Stimulated activated CD8-positive, alpha-beta memory T cell treated with anti-CD3 and anti-CD28 coated beads, Interleukin-4, amount 100 ng/mL, for 1 hour (primary cell): ENCODE measurements at regions not wholly inside any gene's neighbourhood (a gene's known extent, or its start where the extent isn't known, plus 50 kb on each side); places are given as distances from the start of the nearest gene placed in this dataset.

Source experiments
- DNase-seq, 2 donors: peaks; one replicate each; pipeline ENCODE4 v3.0.0-alpha.2; 2020; ENCODE audit warnings: low read depth in 2 of 2, low spot score in 1 of 2

DNA sequence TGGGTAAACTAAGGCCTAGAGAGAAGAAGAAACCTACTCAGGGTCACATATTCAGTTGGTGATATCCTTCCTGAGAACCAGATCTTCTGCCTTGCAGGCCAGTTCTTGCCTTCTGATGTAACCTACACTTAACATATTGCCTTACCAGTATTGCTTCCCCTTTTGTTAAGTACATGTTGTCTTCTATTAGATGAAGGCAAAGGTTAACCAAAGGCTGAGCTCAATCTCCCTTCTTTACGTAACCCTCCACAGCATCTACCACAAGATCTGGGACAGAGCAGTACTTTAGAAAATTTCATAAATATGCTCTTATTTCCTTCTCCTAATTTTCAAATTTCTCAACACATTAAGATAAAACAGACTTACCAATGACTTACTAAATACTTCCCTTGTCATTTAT is 474.4 kb downstream of the SH2D1A start:
- DNase-seq = no peak

DNA sequence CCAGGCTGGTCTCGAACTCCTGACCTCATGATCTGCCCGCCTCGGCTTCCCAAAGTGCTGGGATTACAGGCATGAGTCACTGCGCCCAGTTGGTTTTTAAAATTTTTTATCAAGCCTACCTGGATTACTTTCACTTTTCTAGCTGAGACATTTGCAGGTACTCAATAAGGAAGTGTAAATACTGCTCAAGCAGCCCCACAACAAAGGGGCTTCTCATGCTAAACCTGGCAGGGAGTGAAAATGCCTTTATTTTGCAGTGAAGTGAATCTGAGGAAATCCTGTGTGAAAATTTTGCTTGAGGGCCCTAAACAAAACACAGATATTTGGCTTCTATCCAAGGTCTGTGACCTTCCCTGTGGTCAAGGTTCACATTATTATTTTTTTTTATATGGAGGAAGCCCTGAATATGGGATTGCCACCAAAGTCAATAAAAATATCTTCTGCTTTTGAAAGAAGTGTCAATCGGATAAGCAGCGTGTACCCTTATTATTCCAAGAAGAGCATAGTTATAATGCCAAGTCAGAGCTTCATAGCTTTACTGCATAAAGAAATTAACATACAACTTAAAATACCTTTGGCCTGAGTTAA is 481.0 kb downstream of the SH2D1A start:
- DNase-seq = no peak

DNA sequence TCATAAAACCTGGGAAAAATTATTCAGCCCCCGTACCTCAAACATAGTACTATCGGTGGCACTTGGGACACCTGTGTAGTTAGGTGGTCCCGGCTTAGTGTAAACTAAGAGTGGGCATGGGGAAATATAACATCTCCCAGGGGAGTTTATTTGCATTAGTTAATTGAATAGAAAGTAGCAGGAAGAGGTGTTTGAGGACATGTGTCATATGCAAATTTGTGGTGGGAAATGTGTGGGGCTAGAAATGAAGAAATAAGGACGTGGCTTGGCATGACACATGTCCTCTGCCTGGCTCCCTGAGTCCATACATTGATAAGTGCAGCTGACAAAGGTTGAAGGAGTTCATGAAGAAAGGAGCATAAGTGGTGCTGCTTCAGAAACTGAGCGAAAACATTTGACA is 483.6 kb downstream of the SH2D1A start:
- DNase-seq = no peak

DNA sequence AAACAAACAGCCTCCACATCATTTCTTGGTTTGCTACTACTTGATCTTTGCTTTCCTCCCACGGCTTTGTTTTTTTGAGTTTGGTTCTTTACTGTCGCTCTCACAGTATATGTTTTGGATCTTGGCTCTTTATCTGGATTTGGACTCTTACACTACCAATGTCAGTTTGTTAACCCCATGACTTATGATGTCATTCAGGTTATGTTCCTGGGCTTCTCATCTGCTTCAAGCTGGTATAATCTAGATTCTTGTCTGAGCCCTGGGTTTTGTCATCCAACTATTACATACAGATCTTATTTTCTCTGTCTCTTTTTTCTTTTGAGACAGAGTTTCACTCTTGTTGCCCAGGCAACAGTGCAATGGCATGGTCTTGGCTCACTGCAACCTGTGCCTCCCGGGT is 482.9 kb upstream of the TEX13C start:
- DNase-seq = no peak

DNA sequence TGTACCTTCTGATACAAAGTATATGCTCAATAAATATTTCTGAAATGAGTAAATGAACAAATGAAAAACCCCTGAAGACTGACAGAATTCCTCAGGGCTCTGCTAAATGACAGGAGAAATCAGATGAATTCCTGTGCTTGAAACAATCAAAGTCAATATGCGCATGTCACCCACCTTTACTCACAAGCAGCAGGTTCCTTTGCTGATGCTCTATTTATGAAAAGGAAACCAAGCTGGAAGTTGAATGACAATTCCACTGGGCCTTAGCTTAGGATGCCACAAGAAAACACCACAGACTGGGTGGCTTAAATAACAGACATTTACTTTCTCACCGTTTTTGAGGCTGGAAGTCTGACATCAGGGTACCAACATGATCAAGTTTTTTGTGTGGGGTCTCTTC is 477.5 kb upstream of the TEX13C start:
- DNase-seq = no peak

DNA sequence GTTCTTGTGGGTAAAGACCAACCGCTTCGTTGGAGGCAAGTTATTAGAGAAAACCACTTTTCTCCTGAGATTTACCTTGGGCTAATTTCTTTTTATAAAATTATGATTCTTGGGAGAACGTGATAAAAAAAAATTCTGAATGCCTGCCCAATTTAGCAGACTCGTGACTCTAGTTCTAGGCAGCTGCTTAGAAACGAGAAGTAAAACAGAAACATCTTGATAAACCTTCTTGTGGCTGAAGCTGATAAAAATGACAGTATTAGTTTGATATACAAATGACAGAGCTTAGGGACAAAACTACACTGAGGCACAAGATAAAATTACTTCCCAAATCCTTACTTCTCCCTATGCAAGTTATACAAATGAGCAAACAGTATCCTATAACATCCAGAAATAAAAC is 458.9 kb upstream of the TEX13C start:
- no peak for DNase-seq

DNA sequence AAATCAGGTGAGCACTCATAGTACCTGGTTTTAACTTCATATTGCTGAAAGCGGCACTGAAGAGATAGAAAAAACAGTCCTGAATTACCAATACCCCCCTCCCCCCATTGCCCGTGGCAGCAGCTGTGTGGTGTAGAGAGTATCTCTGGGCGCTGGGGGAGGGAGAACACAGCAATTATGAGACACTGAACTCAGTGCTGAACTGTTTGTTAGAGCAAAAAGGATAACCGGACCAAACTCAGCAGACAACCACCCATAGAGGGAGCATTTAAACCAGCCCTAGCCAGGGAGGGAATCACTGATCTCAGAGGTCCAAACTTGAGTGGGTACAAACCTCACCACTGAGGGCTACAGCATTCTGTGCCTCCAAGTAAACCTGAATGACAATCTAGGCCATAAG is 457.4 kb upstream of the TEX13C start:
- DNase-seq = no peak

DNA sequence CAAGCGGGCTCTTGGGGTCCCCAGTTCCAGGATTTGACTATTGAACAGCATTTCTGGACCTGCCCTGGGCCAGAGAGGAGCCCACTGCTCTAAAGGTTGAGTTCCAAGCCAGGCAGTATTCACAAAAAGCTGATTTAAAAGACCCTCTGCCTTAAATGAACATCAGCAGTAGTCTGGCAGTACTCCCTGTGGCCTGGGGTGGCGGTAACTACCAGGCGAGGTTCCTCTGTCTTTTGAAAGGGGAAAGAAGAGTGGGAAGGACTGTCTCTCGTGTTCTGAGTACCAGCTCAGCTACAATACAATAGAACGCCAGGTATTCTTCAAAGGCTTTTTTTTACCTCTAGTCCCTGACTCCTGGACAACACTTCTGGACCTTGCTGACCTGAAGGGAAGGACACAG is 456.4 kb upstream of the TEX13C start:
- no peak for DNase-seq

DNA sequence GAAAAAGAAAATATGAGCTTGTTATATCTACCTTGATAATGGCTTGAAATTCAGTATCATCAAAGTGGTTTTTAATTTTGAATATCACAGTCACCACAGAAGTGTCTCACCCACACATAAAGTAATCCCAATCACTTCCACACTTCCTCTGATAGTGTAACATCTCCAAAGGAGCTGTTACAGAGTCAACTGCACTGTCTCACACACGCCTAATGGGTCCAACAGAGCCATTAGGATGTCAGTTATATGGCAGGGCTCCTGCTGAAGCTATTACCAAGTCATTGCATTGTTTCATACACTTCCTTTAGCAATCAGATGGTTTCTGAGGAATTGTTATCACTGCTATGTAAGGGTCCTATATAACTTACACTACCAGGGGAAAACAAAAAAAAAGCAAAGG is 432.1 kb upstream of the TEX13C start:
- DNase-seq = no peak

DNA sequence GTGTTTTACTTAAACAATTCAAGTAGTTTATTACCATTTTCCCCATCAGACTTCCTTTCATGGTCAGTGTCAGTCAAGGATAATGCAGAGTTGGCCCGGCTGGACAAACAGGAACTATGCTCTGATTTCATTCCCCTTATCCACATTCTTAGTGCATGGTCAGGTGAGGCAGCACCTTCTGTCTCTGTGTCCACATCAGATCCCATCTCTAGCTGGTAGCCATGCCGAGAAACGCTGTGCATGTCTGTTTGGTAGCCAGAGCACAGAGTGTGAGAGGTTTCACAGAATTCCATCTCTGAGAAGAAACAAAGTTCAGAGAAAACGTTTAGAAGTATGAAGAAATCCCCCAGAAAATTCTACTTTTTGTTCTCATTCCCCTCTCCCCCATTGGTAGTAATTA is 423.7 kb upstream of the TEX13C start:
- DNase-seq = no peak

DNA sequence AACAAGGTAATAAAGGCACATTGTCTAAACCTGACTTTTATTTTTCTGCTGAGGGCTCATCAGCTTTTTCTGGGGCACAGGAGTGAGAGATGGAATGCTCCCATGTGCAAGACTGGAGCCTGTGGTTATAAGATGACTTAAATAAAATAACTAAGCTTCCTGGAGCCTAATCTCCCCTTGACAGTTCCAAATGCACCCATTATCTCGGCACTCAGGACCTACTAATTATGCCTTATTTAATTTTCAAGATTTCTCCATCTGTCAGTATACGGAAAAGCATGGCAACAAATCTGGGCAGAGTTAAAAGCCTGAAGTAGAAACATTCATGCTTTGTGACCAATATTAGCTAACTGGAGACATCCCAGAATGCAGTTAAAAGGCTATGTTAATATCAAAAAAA is 416.7 kb upstream of the TEX13C start:
- no peak for DNase-seq

DNA sequence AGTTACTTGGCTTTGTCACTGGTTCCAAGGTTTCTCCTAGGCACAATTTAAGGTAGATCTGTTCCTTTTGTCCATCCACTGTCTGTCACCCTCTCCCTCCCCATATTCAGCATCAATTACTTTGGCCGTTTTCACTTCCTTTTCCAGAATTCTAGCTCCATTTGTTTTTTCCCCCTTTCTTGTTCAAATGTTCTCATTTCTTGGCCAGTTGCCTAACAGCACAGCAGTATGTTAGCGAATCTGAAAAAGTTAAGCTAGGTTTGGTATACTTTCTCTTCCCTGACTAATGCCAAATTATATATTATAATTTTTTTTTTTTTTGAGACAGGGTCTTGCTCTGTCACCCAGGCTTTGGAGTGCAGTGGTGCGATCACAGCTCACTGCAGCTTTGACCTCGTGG is 409.1 kb upstream of the TEX13C start:
- DNase-seq = no peak

DNA sequence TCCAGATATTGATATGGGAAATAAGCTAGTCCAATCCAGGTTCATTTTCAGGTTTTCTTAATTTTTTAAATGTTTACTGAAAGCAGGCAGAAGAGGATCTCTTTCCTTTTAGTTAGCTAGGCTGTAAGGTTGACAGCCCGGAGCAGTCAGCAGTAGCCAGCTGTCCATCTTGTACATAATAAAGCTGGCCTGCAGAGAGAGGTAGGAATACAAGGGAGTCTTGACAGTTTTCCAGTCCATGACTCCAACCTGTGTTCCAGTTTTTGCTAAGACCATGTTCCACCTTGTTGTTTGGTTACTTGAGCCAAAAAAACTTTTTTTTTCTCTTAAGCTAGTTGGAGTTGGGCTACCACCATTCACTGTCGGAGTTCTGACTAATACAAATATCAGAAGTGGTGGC is 402.7 kb upstream of the TEX13C start:
- no peak for DNase-seq

DNA sequence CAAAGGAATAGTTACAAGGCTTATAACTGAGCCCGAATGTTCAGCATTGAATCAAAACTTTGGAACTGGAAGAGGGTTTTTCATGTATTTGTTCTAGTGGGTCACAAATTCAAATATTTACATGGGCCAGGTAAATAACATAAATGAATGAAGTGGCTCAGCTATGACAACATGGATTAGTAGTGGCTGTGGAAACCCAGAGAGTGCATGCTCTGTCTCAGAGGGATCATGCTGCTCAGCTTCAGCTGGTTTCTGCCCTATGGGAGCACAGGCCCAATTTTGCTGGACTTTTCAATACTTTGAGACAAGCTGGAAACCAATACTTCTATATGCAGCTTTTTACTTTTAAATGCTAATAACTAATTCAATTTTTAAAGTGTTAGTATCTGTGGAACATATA is 394.0 kb upstream of the TEX13C start:
- no peak for DNase-seq

DNA sequence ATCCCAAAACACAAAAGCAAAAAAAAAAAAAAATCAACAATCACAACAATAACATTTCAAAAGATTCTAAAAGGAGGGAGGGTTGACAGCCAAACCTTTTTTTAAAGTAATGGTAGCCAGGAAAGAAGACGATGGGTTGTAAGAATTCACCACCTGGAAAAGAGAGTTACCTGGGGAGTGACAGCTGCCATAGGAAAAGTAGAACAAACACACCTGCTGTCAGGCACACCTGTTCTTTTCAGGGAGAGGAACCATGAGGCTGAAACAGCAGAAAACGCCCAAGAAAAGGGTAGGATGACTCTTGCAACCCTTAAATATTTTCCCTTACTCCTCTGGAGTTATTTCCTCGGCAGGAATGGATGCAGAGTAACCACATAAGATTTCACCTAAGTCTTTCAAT is 388.4 kb upstream of the TEX13C start:
- no peak for DNase-seq

DNA sequence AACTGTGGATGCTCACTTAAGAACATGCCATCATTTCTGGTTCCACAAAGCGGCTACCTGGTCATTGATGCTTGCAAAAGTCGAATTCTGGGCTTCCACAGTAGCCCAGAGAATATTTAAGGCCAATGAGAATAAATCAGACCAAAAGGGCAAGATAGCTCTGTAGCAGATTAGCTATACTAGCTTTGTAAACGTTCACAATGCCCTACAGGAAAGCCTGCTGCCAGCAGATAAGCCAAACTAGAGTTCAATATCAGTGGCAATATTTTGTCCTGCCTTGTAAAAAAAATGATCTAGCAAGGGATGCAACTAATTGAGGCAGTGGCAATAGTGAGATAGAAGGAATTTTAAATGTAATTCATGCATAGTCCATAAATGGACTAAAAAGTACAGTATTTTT is 387.7 kb upstream of the TEX13C start:
- no peak for DNase-seq

DNA sequence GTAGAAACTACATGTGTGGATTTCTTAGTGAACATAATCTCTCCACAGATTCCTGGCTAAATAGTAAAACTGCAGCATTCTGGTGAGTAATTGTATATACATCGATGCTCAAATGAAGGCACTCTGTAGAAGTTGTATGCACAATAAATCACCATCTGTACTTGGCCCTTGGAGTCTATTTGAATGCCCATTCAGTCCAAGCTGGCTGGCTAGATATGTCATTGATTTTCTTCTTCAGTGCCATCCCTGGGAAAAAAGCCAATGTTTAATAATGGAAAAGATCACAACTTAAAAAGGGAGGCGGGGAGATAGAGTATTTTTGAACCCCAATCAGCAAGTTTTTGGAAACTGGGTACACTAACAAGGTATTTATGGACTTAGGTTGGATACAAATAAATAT is 381.0 kb upstream of the TEX13C start:
- DNase-seq = no peak

DNA sequence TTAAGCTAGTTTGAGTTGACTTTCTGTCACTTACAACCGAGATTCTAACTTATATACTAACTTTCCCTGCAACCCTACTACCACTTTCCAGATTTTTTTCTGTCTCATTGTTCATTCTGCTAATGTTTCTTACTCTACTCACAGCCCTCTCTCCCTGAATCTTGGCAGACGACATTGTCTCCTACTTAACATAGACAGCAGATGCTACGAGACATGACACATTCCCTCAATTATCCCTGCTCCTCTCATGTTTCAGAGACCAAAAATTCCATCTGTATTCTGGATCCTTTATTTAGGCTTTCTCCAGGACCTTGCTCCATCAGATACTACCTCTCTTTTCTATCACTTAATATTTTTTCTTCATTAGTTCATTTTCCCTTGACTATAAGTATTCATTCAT is 379.1 kb upstream of the TEX13C start:
- no peak for DNase-seq

DNA sequence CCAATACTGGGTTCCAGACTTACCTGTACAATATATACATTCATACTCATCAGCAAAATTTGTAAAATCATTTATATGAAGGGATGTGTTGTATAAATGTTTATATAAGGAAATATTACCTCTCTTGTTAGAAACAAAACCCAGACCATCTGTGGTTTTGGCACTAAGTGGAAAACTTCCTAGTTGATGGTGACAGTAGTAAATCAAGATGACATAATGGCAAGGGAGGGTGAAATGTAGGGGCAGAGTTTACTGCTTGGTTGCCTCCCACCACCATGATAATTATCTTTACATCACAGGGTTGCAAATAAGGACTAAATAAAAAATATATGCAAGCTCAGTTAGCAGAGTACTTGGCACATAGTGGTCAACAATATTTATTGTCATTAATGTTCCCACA is 365.3 kb upstream of the TEX13C start:
- no peak for DNase-seq

DNA sequence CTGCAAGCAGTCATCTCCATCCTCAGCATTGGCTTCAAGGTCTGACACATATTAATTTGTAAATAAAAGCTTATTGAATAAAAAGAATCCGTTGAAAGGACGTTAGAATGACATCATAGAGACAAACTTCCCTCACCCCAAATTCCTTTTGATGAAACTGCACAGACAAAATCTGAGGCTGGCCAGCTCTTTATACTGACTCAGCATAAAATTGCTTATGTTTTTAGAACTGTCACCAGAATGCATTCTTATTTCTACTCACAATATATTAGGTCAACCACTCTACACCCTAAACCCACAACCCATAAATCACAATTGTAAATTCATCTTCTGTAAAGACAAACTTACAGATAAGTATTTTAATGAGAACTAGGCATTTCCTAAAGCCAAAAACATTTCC is 359.2 kb upstream of the TEX13C start:
- no peak for DNase-seq

DNA sequence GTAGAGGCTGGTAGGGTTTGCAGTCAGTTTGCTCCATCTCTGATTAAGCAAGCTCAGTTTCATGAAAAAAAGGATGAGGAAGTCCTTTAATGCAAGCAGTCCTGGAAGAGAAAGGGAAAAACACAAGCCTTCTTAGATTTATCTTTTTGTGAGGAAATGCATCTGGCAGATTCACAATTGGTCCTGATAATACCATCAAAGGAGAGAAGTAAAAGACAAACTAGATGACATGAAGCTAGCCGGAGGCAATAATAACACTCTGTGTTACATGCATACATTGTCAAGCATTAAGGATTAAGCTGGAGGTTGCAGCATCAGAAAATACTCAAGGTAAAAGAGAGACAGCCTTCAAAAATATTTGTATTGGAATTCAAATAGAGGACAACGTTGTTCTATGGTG is 356.0 kb upstream of the TEX13C start, which contains the start of gene TENM1:
Gene TENM1, minus strand, starts transcription at position 101 of the 400 bp plus-strand sequence.
- no peak for DNase-seq

DNA sequence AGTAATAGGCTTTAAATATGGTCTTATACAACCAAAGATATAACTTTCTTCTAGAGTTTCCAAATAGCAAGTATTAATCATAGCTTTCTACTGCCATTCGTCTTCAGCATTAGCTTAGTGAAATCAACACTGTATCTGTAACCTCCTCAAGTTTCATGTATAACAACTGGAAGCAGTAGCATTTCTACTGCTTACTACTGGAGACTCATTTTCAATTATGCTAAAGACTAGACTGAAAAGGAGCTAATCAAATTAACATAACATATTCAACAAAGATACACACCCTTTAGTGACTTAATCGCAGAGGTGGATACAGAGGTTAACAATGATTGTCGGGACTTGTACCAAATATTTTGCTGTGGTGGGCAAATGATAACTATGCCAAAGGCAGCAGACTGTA is 344.2 kb upstream of the TEX13C start:
- DNase-seq = no peak

DNA sequence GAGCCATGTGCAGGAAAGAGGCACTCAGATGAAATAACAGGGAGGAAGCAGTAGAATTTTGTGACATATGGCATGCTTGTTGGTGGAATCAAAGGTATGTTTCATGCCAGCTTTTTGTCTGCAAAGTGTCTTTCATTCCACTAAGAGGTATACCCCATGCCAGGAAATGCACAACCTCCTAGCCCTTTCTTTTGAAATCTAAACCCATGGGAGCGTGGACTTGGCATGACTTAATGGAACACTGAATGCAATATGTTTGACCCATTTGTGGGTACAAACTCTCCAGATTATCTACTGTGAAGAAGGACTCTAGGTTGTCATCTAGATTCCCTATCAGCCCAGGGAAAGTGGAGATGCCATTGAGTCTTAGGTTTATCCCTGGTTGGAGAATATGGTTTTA is 338.3 kb upstream of the TEX13C start:
- DNase-seq = no peak
